Body of pancreas (tissue), 4 donors: ENCODE measurements at regions not wholly inside any gene's neighbourhood (a gene's known extent, or its start where the extent isn't known, plus 50 kb on each side); places are given as distances from the start of the nearest gene placed in this dataset.

Experiments
- POLR2A ChIP-seq, 3 donors: fragments of 450-650 bp; IDR thresholded peaks; one replicate each; pipeline ENCODE4 v1.6.1; 2016; ENCODE audit warnings: antibody characterized with exemption in 3 of 3, mild to moderate bottlenecking in 2 of 3
- TF ChIP-seq, protein P1 (sequence below), 7 experiments: fragments of 450-650 bp in 4 of 7; fragments of 200-600 bp in 3 of 7; sonication (generic) in 3 of 7; IDR thresholded peaks; one replicate each; pipeline ENCODE4 v1.5.1; 2016 to 2019; ENCODE audit warnings: antibody characterized with exemption in 7 of 7

- TF ChIP-seq, protein P1, sequence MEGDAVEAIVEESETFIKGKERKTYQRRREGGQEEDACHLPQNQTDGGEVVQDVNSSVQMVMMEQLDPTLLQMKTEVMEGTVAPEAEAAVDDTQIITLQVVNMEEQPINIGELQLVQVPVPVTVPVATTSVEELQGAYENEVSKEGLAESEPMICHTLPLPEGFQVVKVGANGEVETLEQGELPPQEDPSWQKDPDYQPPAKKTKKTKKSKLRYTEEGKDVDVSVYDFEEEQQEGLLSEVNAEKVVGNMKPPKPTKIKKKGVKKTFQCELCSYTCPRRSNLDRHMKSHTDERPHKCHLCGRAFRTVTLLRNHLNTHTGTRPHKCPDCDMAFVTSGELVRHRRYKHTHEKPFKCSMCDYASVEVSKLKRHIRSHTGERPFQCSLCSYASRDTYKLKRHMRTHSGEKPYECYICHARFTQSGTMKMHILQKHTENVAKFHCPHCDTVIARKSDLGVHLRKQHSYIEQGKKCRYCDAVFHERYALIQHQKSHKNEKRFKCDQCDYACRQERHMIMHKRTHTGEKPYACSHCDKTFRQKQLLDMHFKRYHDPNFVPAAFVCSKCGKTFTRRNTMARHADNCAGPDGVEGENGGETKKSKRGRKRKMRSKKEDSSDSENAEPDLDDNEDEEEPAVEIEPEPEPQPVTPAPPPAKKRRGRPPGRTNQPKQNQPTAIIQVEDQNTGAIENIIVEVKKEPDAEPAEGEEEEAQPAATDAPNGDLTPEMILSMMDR (IDR thresholded peaks at IDR 0.05): no peak
- TF ChIP-seq POLR2A (IDR thresholded peaks at IDR 0.05): no peak
These were observed 190.4 kb downstream of the NRIP1 start for GRCh38 chr21:14874379-14874778.
